HFFc6 (cell line): ENCODE measurements at regions not wholly inside any gene's neighbourhood (a gene's known extent, or its start where the extent isn't known, plus 50 kb on each side); places are given as distances from the start of the nearest gene placed in this dataset.

Experiments used
- DNase-seq: peaks from one replicate; pipeline ENCODE4 v3.0.0-alpha.2; 2018
- H3K27ac Mint-ChIP-seq: 2 replicates; pipeline ENCODE4 v1.8.0; 2020; ENCODE audit warnings: mild to moderate bottlenecking, mixed read lengths
- H3K27me3 Mint-ChIP-seq: 2 replicates; pipeline ENCODE4 v1.8.0; 2021; ENCODE audit warnings: mild to moderate bottlenecking, moderate library complexity, mixed read lengths; ENCODE audit not compliant: insufficient read depth
- H3K36me3 Mint-ChIP-seq: 2 replicates; pipeline ENCODE4 v1.8.0; 2021; ENCODE audit warnings: low read depth, mixed read lengths
- H3K4me1 Mint-ChIP-seq: 2 replicates; pipeline ENCODE4 v1.8.0; 2020; ENCODE audit warnings: low read depth, mixed read lengths
- H3K4me3 Mint-ChIP-seq: 2 replicates; pipeline ENCODE4 v1.8.0; 2020; ENCODE audit warnings: mild to moderate bottlenecking, moderate library complexity, mixed read lengths
- H3K9me3 Mint-ChIP-seq: 2 replicates; pipeline ENCODE4 v1.8.0; 2020; ENCODE audit warnings: mild to moderate bottlenecking, mixed read lengths
- TF ChIP-seq, protein P1 (sequence below): fragments of 200-600 bp; sonication (generic); IDR thresholded peaks from 2 replicates; pipeline ENCODE4 v1.5.0; 2021; ENCODE audit warnings: antibody characterized with exemption, mild to moderate bottlenecking

DNA sequence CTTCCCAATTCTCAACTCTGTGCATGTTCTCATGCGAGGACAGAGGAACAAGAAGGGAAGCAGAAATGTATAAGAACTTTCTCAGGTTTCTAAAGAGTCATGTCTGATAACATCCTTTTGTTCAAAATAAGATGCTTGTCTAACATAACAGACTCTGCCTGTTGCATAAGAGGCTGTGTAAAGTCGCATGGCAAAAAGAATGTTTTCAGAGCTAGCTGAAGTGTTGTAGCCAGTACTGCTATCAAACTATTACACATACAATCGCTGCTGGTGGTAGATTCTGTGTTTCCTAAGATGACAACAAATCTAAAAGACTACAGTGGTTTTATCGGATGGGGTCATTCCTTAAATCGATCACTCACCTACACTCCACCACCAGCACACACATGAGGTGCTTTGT, 487.5 kb downstream of the IRS1 start:
- DNase-seq = no peak
- Mint-ChIP-seq H3K27ac (no peak overlapping the region), H3K27me3 (no peaks in the 10 kb centered on the region), H3K36me3 (no peaks in the 10 kb centered on the region), H3K4me3 (no peak overlapping the region), H3K9me3 (no peaks in the 10 kb centered on the region), H3K4me1 (peaks cover 20% of the 10 kb centered on the region)
- TF ChIP-seq, protein P1, sequence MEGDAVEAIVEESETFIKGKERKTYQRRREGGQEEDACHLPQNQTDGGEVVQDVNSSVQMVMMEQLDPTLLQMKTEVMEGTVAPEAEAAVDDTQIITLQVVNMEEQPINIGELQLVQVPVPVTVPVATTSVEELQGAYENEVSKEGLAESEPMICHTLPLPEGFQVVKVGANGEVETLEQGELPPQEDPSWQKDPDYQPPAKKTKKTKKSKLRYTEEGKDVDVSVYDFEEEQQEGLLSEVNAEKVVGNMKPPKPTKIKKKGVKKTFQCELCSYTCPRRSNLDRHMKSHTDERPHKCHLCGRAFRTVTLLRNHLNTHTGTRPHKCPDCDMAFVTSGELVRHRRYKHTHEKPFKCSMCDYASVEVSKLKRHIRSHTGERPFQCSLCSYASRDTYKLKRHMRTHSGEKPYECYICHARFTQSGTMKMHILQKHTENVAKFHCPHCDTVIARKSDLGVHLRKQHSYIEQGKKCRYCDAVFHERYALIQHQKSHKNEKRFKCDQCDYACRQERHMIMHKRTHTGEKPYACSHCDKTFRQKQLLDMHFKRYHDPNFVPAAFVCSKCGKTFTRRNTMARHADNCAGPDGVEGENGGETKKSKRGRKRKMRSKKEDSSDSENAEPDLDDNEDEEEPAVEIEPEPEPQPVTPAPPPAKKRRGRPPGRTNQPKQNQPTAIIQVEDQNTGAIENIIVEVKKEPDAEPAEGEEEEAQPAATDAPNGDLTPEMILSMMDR = no peak

DNA sequence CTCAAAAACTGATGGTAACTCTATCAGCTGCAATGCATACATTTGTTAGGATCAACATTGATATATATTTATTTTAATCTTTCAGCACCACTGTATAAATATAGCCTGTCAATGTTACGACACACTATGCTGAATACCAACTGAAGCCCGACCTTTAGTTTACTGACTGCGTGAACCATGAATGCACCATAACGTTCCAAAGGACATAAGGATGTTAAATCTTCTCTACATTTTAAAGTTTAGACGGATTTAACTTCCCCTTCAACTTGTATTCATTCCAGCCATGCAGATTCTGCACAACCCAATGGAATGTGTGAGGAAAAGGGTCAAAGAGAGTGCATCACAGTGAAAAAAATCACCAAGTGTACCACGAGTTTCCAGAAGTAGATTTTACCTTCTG, 489.5 kb downstream of the IRS1 start:
- H3K4me3 Mint-ChIP-seq = no peak overlapping the region
- DNase-seq = no peak
- no peak overlapping the region for H3K27ac Mint-ChIP-seq
- H3K9me3 Mint-ChIP-seq = no peaks in the 10 kb centered on the region
- TF ChIP-seq, protein P1 = no peak
- no peaks in the 10 kb centered on the region for H3K27me3 Mint-ChIP-seq
- no peaks in the 10 kb centered on the region for H3K36me3 Mint-ChIP-seq
- peaks cover 17% of the 10 kb centered on the region for H3K4me1 Mint-ChIP-seq

GRCh38 chr2:226308986-226309385, 490.6 kb downstream of the IRS1 start:
- TF ChIP-seq, protein P1 = no peak
- Mint-ChIP-seq H3K27ac (no peak overlapping the region), H3K27me3 (no peaks in the 10 kb centered on the region), H3K4me3 (no peak overlapping the region), H3K9me3 (no peaks in the 10 kb centered on the region), H3K4me1 (peaks cover 17% of the 10 kb centered on the region), H3K36me3 (no peaks in the 10 kb centered on the region)
- peak; percentile 35 for DNase-seq

DNA sequence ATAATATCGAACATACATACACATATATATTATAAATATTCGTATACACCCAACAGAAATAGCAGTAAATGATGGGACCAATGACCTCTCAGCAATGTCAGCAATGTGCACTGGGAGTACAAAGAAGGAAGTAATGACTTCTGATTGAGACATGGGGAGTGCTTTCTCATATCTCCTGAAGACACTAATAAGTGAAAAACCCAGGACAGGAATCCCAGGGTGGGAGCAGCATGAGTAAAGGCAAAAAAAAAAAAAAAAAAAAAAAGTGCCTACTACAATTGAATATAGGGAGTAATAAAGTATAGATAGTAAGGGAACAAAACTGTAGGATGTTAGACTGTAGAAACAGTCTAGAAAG, 491.3 kb downstream of the IRS1 start:
- Mint-ChIP-seq H3K4me3 (no peak overlapping the region), H3K27ac (no peak overlapping the region), H3K36me3 (no peaks in the 10 kb centered on the region), H3K9me3 (no peaks in the 10 kb centered on the region), H3K4me1 (peaks cover 17% of the 10 kb centered on the region), H3K27me3 (no peaks in the 10 kb centered on the region)
- TF ChIP-seq, protein P1 = no peak
- no peak for DNase-seq

- peaks cover 17% of the 10 kb centered on the region for H3K4me1 Mint-ChIP-seq
- no peaks in the 10 kb centered on the region for H3K9me3 Mint-ChIP-seq
- H3K27me3 Mint-ChIP-seq = no peaks in the 10 kb centered on the region
- no peak for DNase-seq
- H3K4me3 Mint-ChIP-seq = no peak overlapping the region
- TF ChIP-seq, protein P1 = no peak
- H3K27ac Mint-ChIP-seq = no peak overlapping the region
- no peaks in the 10 kb centered on the region for H3K36me3 Mint-ChIP-seq
Measured at GRCh38 chr2:226307487-226308322, 491.9 kb downstream of the IRS1 start.
